Lung (tissue), 11 donors: ENCODE measurements at regions not wholly inside any gene's neighbourhood (a gene's known extent, or its start where the extent isn't known, plus 50 kb on each side); places are given as distances from the start of the nearest gene placed in this dataset.

Experiments
- ATAC-seq: fragments of 200-7000 bp; cut with Tn5 transposase; one replicate; pipeline ENCODE4 v1.9.1; 2020; ENCODE audit warnings: moderate number of reproducible peaks; ENCODE audit not compliant: insufficient read depth, low FRiP score
- DNase-seq, 3 donors: peaks; one replicate each; pipeline ENCODE4 v3.0.0-alpha.2; 2013 to 2017
- H3K27ac ChIP-seq, 2 donors: one replicate each; pipeline ENCODE4 v1.5.1; 2013; ENCODE audit warnings: mild to moderate bottlenecking in 2 of 2, moderate library complexity in 2 of 2, control low read depth in 1 of 2, inconsistent platforms in 1 of 2, low read depth in 1 of 2, low read length in 1 of 2
- H3K27me3 ChIP-seq, 3 donors: one replicate each; pipeline ENCODE4 v1.5.1; 2013; ENCODE audit warnings: low read length in 2 of 3; ENCODE audit not compliant: control insufficient read depth in 3 of 3, insufficient read depth in 3 of 3
- H3K36me3 ChIP-seq, 4 donors: one replicate each; pipeline ENCODE4 v1.5.1; 2013; ENCODE audit warnings: low read length in 4 of 4, mild to moderate bottlenecking in 1 of 4, moderate library complexity in 1 of 4; ENCODE audit not compliant: control insufficient read depth in 4 of 4, insufficient read depth in 4 of 4
- H3K4me1 ChIP-seq, 5 donors: one replicate each; pipeline ENCODE4 v1.5.1; 2013; ENCODE audit warnings: low read length in 5 of 5, mild to moderate bottlenecking in 2 of 5, moderate library complexity in 1 of 5; ENCODE audit not compliant: control insufficient read depth in 5 of 5, insufficient read depth in 5 of 5
- H3K4me3 ChIP-seq: one replicate; pipeline ENCODE4 v1.5.1; 2013; ENCODE audit warnings: mild to moderate bottlenecking, control low read depth, moderate library complexity
- H3K9ac ChIP-seq, 2 donors: one replicate each; pipeline ENCODE4 v1.5.1; 2013; ENCODE audit warnings: low read length in 2 of 2, control low read depth in 1 of 2; ENCODE audit not compliant: insufficient read depth in 1 of 2
- H3K9me3 ChIP-seq, 4 donors: one replicate each; pipeline ENCODE4 v1.5.1; 2013; ENCODE audit warnings: low read length in 3 of 4, mild to moderate bottlenecking in 1 of 4, moderate library complexity in 1 of 4; ENCODE audit not compliant: control insufficient read depth in 4 of 4, insufficient read depth in 3 of 4
- WGBS, 2 donors: extraction: QIAGEN DNeasy Blood & Tissue Kit; methylation state at CpG; one replicate each; pipeline ENCODE4 v1.1.7; 2013; 5-methylcytosine and 5-hydroxymethylcytosine counted together
- TF ChIP-seq, protein P1 (sequence below): IDR thresholded peaks from 2 replicates; pipeline ENCODE4 v1.5.1; 2012; ENCODE audit warnings: mild to moderate bottlenecking; ENCODE audit errors: control extremely low read depth, extremely low read depth
- donor health status: control.
- donor health status: control.
- donor health status: Bipolar disorder and iron deficiency.
- donor health status: healthy.
- donor health status: DM: yes; HTN: yes; CAD: no.

DNA sequence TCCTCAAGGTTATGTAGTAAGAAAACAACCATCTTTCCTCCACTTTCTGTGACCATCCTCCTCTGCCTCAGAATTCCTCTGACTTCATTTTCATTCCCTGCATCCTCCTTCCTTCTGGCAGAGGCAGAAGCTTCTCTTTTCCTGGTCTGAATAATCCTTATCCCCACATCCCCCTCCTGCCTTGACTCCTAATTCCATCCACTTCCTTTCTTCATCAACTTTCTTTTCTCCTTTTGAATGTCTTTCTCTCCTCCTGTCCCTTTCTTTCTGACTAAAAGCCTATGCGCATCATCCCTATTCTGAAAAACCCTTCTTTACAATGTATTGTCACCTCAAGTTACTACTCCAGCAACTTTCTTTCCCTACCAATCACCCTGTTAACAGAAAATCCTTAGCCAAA, 79.0 kb downstream of the CDO1 start:
- Histone ChIP-seq H3K36me3 (no peaks in the 10 kb centered on the region), H3K4me1 (peaks cover 0 to 6% (median 0%) of the 10 kb centered on the region in 5 donors), H3K27me3 (no peaks in the 10 kb centered on the region), H3K9ac (no peak overlapping the region), H3K4me3 (no peak overlapping the region), H3K27ac (no peak overlapping the region), H3K9me3 (peaks cover 0 to 2% (median 0%) of the 10 kb centered on the region in 4 donors)
- 96 to 97% methylated on average over 1 of the region's 1 CpG for WGBS, 2 donors
- ATAC-seq (no peak), DNase-seq (no peak)
- TF ChIP-seq, protein P1, sequence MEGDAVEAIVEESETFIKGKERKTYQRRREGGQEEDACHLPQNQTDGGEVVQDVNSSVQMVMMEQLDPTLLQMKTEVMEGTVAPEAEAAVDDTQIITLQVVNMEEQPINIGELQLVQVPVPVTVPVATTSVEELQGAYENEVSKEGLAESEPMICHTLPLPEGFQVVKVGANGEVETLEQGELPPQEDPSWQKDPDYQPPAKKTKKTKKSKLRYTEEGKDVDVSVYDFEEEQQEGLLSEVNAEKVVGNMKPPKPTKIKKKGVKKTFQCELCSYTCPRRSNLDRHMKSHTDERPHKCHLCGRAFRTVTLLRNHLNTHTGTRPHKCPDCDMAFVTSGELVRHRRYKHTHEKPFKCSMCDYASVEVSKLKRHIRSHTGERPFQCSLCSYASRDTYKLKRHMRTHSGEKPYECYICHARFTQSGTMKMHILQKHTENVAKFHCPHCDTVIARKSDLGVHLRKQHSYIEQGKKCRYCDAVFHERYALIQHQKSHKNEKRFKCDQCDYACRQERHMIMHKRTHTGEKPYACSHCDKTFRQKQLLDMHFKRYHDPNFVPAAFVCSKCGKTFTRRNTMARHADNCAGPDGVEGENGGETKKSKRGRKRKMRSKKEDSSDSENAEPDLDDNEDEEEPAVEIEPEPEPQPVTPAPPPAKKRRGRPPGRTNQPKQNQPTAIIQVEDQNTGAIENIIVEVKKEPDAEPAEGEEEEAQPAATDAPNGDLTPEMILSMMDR = no peak

DNA sequence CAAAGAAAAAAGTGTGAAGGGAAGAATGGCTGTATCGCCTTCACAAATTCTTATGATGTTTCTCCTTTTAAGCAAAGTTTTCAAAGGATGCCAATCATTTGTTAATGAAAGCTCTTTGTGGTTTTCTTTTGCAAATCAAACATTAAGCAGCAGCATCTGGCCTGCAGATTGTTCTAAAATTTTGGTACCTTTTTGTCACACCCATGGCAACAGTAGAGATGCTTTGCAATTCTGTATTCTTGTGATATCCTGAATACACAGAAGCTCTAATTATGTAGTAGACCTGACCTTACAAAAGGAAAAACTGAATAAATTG, 79.8 kb downstream of the CDO1 start:
- H3K4me1 ChIP-seq = peaks cover 0 to 6% (median 0%) of the 10 kb centered on the region in 5 donors
- no peaks in the 10 kb centered on the region for H3K36me3 ChIP-seq
- H3K27ac ChIP-seq = no peak overlapping the region
- WGBS, 2 donors = 46 to 80% methylated on average over 1 of the region's 1 CpG
- DNase-seq (no peak), ATAC-seq (no peak)
- TF ChIP-seq, protein P1 = no peak
- H3K27me3 ChIP-seq = no peaks in the 10 kb centered on the region
- no peak overlapping the region for H3K4me3 ChIP-seq
- no peak overlapping the region for H3K9ac ChIP-seq
- peaks cover 0 to 2% (median 0%) of the 10 kb centered on the region in 4 donors for H3K9me3 ChIP-seq

DNA sequence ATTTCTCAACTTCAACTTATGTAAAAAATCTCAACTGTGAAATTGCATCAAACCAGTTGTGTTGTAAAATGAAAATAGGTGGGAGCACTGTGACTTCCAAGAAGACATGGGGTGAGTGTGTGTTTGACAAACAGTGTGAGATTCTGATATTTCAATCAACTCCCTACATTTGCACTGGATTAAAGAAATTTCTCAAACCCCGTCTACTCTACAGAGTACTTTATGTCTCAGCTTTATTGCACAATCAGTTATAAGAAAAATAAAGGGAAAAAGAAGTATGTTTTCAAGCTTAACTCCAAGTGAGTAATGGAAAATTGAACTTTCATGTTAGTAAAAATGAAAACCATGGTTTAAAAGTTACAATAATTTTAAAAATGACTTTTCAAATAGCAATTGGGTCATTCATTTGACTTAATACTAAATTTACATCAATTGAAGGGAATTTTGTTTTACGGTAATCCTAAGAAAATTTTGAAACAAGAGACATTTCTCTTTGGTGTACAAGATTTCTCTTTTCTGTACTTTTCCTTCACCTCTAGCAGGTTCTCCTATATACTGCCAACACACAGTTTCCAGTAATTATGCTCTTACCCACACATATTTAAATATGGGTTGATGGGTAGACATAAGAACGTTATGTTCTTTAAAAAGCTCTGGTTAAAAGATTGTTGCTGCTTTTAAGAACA, 80.3 kb downstream of the CDO1 start:
- Histone ChIP-seq H3K4me3 (no peak overlapping the region), H3K9ac (no peak overlapping the region), H3K4me1 (peaks cover 0 to 6% (median 0%) of the 10 kb centered on the region in 5 donors), H3K27me3 (no peaks in the 10 kb centered on the region), H3K36me3 (no peaks in the 10 kb centered on the region), H3K9me3 (peaks cover 0 to 2% (median 0%) of the 10 kb centered on the region in 4 donors), H3K27ac (no peak overlapping the region)
- peak in 2 of 3 donors; percentile 13 to 15 for DNase-seq
- 58 to 62% methylated on average over 3 of the region's 3 CpGs for WGBS, 2 donors
- no peak for ATAC-seq
- TF ChIP-seq, protein P1 = no peak
